ENCODE measurements at regions not wholly inside any gene's neighbourhood (a gene's known extent, or its start where the extent isn't known, plus 50 kb on each side); places are given as distances from the start of the nearest gene placed in this dataset.
A peak's percentile ranks its signal among the peaks of the same experiment; 100 is the strongest.

DNA sequence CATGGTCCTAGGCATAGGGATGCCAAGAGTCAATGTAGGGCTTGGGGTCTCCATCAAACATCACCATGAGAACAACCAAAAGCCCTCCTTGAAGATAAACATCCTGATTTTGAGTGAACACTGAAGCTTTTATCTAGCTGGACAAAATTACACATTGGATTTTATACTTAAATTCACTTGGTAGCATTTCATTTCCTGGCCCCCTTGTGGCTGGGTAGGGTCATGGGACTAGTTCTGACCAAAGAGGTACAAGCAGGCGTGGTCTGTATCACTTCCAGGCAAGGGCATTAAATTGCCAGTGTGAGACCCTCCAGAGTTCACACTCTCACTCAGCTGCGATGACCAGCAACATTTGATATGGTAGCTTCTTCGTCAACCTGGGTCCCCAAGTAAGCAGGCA lies 320.3 kb downstream of the ACTL7B start:
- TF ChIP-seq CTCF (IDR thresholded peaks at IDR 0.05) (peak; percentile 33 to 51 (median 41)), EP300 (IDR thresholded peaks at IDR 0.05; ENCODE audit: low read depth) (no peak), POLR2AphosphoS5 (IDR thresholded peaks at IDR 0.05) (no peak)

Measured in transverse colon (tissue), 4 donors.